PC-3 (cell line): ENCODE measurements at regions not wholly inside any gene's neighbourhood (a gene's known extent, or its start where the extent isn't known, plus 50 kb on each side); places are given as distances from the start of the nearest gene placed in this dataset.
A peak's percentile ranks its signal among the peaks of the same experiment; 100 is the strongest.

Experiments used
- ATAC-seq: fragments of 200-7000 bp; cut with Tn5 transposase; 2 replicates; pipeline ENCODE4 v1.9.1; 2020; ENCODE audit warnings: mild to moderate bottlenecking, moderate library complexity
- BruUV-seq: library from RNA; stranded (reverse); fragments of 400-500 nt; replicated peaks from 2 replicates; lab custom pipeline; 2021; lab: Mats Ljungman, UMichigan
- CTCF ChIA-PET: fragments of 300-600 bp; sonication (Branson Sonifier 250); formaldehyde crosslinking; loops from one replicate; lab custom pipeline; 2022; ENCODE audit warnings: antibody characterized with exemption; lab: Charles Lee
- POLR2A ChIA-PET: fragments of 300-600 bp; sonication (Branson Sonifier 250); formaldehyde crosslinking; loops from one replicate; lab custom pipeline; 2022; ENCODE audit warnings: antibody characterized with exemption; ENCODE audit not compliant: unreplicated experiment; lab: Charles Lee
- DNase-seq: peaks from one replicate; pipeline ENCODE4 v3.0.0-alpha.2; 2015
- H2AFZ ChIP-seq: fragments of 300-600 bp; sonication (generic); 2 replicates; pipeline ENCODE4 v1.6.0; 2016; ENCODE audit warnings: antibody characterized with exemption, low read length
- H3F3A ChIP-seq: fragments of 300-600 bp; sonication (generic); one replicate; pipeline ENCODE4 v1.6.0; 2017; ENCODE audit warnings: antibody characterized with exemption, low read length, control low read depth, mild to moderate bottlenecking; ENCODE audit not compliant: unreplicated experiment
- H3K27ac ChIP-seq: fragments of 300-600 bp; sonication (generic); 2 replicates; pipeline ENCODE4 v1.5.1; 2016; ENCODE audit warnings: mild to moderate bottlenecking, low read length
- H3K27me3 ChIP-seq: fragments of 300-600 bp; sonication (generic); 2 replicates; pipeline ENCODE4 v1.6.1; 2016; ENCODE audit warnings: low read length, mixed read lengths
- H3K36me3 ChIP-seq: fragments of 300-600 bp; sonication (generic); 2 replicates; pipeline ENCODE4 v1.6.1; 2016; ENCODE audit warnings: low read depth, mixed run types, low read length, mixed read lengths
- H3K4me1 ChIP-seq: fragments of 300-600 bp; sonication (generic); 2 replicates; pipeline ENCODE4 v1.5.1; 2016; ENCODE audit warnings: low read length; ENCODE audit not compliant: insufficient read depth
- H3K4me2 ChIP-seq: fragments of 300-600 bp; sonication (generic); 2 replicates; pipeline ENCODE4 v1.6.0; 2016; ENCODE audit warnings: low read length
- H3K4me3 ChIP-seq: fragments of 300-600 bp; sonication (generic); 2 replicates; pipeline ENCODE4 v1.5.1; 2016; ENCODE audit warnings: mild to moderate bottlenecking, low read length, mixed read lengths
- H3K79me2 ChIP-seq: fragments of 300-600 bp; sonication (generic); 2 replicates; pipeline ENCODE4 v1.6.1; 2017; ENCODE audit warnings: low read length, mixed read lengths
- H3K9ac ChIP-seq: fragments of 300-600 bp; sonication (generic); 2 replicates; pipeline ENCODE4 v1.6.0; 2016; ENCODE audit warnings: mild to moderate bottlenecking, low read length
- H3K9me2 ChIP-seq: fragments of 300-600 bp; sonication (generic); replicated peaks from 2 replicates; pipeline ENCODE4 v1.6.1; 2016; ENCODE audit warnings: mixed run types, low read length, mixed read lengths
- H3K9me3 ChIP-seq: fragments of 300-600 bp; sonication (generic); 2 replicates; pipeline ENCODE4 v1.6.1; 2016; ENCODE audit warnings: low read length, mixed read lengths
- H4K20me1 ChIP-seq: fragments of 300-600 bp; sonication (generic); 2 replicates; pipeline ENCODE4 v1.6.1; 2016; ENCODE audit warnings: low read length, mixed read lengths
- CTCF ChIP-seq: fragments of 300-600 bp; sonication (generic); conservative IDR thresholded peaks from 2 replicates; pipeline ENCODE4 v1.5.1; 2017; ENCODE audit warnings: antibody characterized with exemption, low read depth, mild to moderate bottlenecking, low read length
- EZH2 ChIP-seq: fragments of 300-600 bp; sonication (generic); IDR thresholded peaks from one replicate; pipeline ENCODE4 v1.6.1; 2017; ENCODE audit warnings: antibody characterized with exemption, mild to moderate bottlenecking, low read length; ENCODE audit not compliant: unreplicated experiment
- EZH2phosphoT487 ChIP-seq: fragments of 300-600 bp; sonication (generic); IDR thresholded peaks from 2 replicates; pipeline ENCODE4 v1.6.1; 2018; ENCODE audit warnings: mild to moderate bottlenecking, antibody characterized with exemption, low read length, borderline replicate concordance
- intact Hi-C: fragments of 100-400 bp; cut with micrococcal nuclease; formaldehyde crosslinking; loops from 2 replicates; pipeline ENCODE4 v1.9.0; 2023

- Histone ChIP-seq H3K27me3 (no peaks in the 10 kb centered on the region), H3K36me3 (no peaks in the 10 kb centered on the region), H3K4me2 (peak overlapping the region; percentile 65), H3K27ac (peak overlapping the region; percentile 97), H3F3A (peaks cover 18% of the 10 kb centered on the region), H2AFZ (no peak overlapping the region), H3K9ac (peak overlapping the region; percentile 87), H3K79me2 (no peaks in the 10 kb centered on the region), H3K9me3 (no peaks in the 10 kb centered on the region), H3K4me3 (no peak overlapping the region), H4K20me1 (no peaks in the 10 kb centered on the region), H3K4me1 (peaks cover 44% of the 10 kb centered on the region), H3K9me2 (no peaks in the 10 kb centered on the region)
- CTCF ChIA-PET, result no interaction called here
- no peak for ATAC-seq
- intact Hi-C loops, result no loop called here
- BruUV-seq, result no TSS peak
- no peak for TF ChIP-seq EZH2
- no peak for TF ChIP-seq EZH2phosphoT487
- no peak for TF ChIP-seq CTCF
- POLR2A ChIA-PET, result no interaction called here
- DNase-seq, result no peak
Observed at GRCh38 chr5:98110791-98111190, 662.7 kb upstream of the RGMB start.

GRCh38 chr5:98111686-98112085 is 661.8 kb upstream of the RGMB start:
- Histone ChIP-seq H3K4me1 (peaks cover 44% of the 10 kb centered on the region), H3K9me3 (no peaks in the 10 kb centered on the region), H3K27me3 (no peaks in the 10 kb centered on the region), H3K9me2 (no peaks in the 10 kb centered on the region), H4K20me1 (no peaks in the 10 kb centered on the region), H3K4me2 (no peak overlapping the region), H2AFZ (no peak overlapping the region), H3K27ac (no peak overlapping the region; the same call in 1 of the 2 replicates), H3K36me3 (no peaks in the 10 kb centered on the region), H3K9ac (no peak overlapping the region), H3F3A (peaks cover 18% of the 10 kb centered on the region), H3K79me2 (no peaks in the 10 kb centered on the region), H3K4me3 (no peak overlapping the region)
- TF ChIP-seq CTCF (peak; percentile 44; the same call in 1 of the 2 replicates), EZH2phosphoT487 (no peak), EZH2 (no peak)
- BruUV-seq, result no TSS peak
- ChIA-PET CTCF (no interaction called here), POLR2A (no interaction called here)
- no peak for ATAC-seq
- intact Hi-C loops, result no loop called here
- peak; percentile 20 for DNase-seq

- Histone ChIP-seq H3K4me2 (no peak overlapping the region), H4K20me1 (no peaks in the 10 kb centered on the region), H3K36me3 (no peaks in the 10 kb centered on the region), H3K9ac (no peak overlapping the region), H3K27me3 (no peaks in the 10 kb centered on the region), H3K4me1 (no peaks in the 10 kb centered on the region), H3K9me3 (no peaks in the 10 kb centered on the region), H3F3A (no peaks in the 10 kb centered on the region), H3K4me3 (no peak overlapping the region), H3K9me2 (no peaks in the 10 kb centered on the region), H3K27ac (no peak overlapping the region), H3K79me2 (no peaks in the 10 kb centered on the region), H2AFZ (no peak overlapping the region)
- intact Hi-C loops, result no loop called here
- no TSS peak for BruUV-seq
- no peak for TF ChIP-seq EZH2phosphoT487
- no peak; the same call in 1 of the 2 replicates for TF ChIP-seq CTCF
- TF ChIP-seq EZH2, result no peak
- DNase-seq, result no peak
- no peak for ATAC-seq
- CTCF ChIA-PET, result no interaction called here
- POLR2A ChIA-PET, result no interaction called here
Observed at GRCh38 chr5:98121036-98121936, 652.2 kb upstream of the RGMB start.
